ENCODE measurements at regions not wholly inside any gene's neighbourhood (a gene's known extent, or its start where the extent isn't known, plus 50 kb on each side); places are given as distances from the start of the nearest gene placed in this dataset.

- Histone ChIP-seq H3K9me3 (ENCODE audit: control insufficient read depth, low read length) (no peaks in the 10 kb centered on the region), H3K4me3 (ENCODE audit: extremely low read depth, insufficient read depth, low read length, poor library complexity, severe bottlenecking) (no peak overlapping the region), H3K4me1 (ENCODE audit: control insufficient read depth, insufficient read depth, low read length, poor library complexity, severe bottlenecking) (no peaks in the 10 kb centered on the region), H3K36me3 (ENCODE audit: control insufficient read depth, insufficient read depth, low read length) (no peaks in the 10 kb centered on the region), H3K27ac (ENCODE audit: low read depth, low read length, severe bottlenecking) (no peak overlapping the region)
- WGBS, 2 experiments (ENCODE audit: insufficient coverage in 2 of 2), result 79 to 87% methylated on average over 14 of the region's 16 CpGs
These were observed 331.9 kb downstream of the MED10 start for GRCh38 chr5:6046296-6046967.

GRCh38 chr5:6043491-6044310, 334.6 kb downstream of the MED10 start:
- H3K4me1 ChIP-seq (ENCODE audit: control insufficient read depth, insufficient read depth, low read length, poor library complexity, severe bottlenecking), result no peaks in the 10 kb centered on the region
- H3K27ac ChIP-seq (ENCODE audit: low read depth, low read length, severe bottlenecking), result no peak overlapping the region
- no peak overlapping the region for H3K4me3 ChIP-seq (ENCODE audit: extremely low read depth, insufficient read depth, low read length, poor library complexity, severe bottlenecking)
- H3K36me3 ChIP-seq (ENCODE audit: control insufficient read depth, insufficient read depth, low read length), result no peaks in the 10 kb centered on the region
- H3K9me3 ChIP-seq (ENCODE audit: control insufficient read depth, low read length), result no peaks in the 10 kb centered on the region
- WGBS, 2 experiments (ENCODE audit: insufficient coverage in 2 of 2), result 94 to 100% methylated on average over 9 to 11 of the region's 13 CpGs

- Histone ChIP-seq H3K27ac (ENCODE audit: low read depth, low read length, severe bottlenecking) (no peak overlapping the region), H3K4me1 (ENCODE audit: control insufficient read depth, insufficient read depth, low read length, poor library complexity, severe bottlenecking) (no peaks in the 10 kb centered on the region), H3K4me3 (ENCODE audit: extremely low read depth, insufficient read depth, low read length, poor library complexity, severe bottlenecking) (no peak overlapping the region), H3K9me3 (ENCODE audit: control insufficient read depth, low read length) (no peaks in the 10 kb centered on the region), H3K36me3 (ENCODE audit: control insufficient read depth, insufficient read depth, low read length) (no peaks in the 10 kb centered on the region)
- WGBS, 2 experiments (ENCODE audit: insufficient coverage in 2 of 2), result 90 to 96% methylated on average over 2 to 6 of the region's 10 CpGs
These were observed 336.3 kb downstream of the MED10 start for GRCh38 chr5:6041977-6042550.

- Histone ChIP-seq H3K27ac (ENCODE audit: low read depth, low read length, severe bottlenecking) (no peak overlapping the region), H3K4me3 (ENCODE audit: extremely low read depth, insufficient read depth, low read length, poor library complexity, severe bottlenecking) (no peak overlapping the region), H3K36me3 (ENCODE audit: control insufficient read depth, insufficient read depth, low read length) (no peaks in the 10 kb centered on the region), H3K9me3 (ENCODE audit: control insufficient read depth, low read length) (no peaks in the 10 kb centered on the region), H3K4me1 (ENCODE audit: control insufficient read depth, insufficient read depth, low read length, poor library complexity, severe bottlenecking) (no peaks in the 10 kb centered on the region)
- WGBS, 2 experiments (ENCODE audit: insufficient coverage in 2 of 2), result no CpG with 5 or more reads among the region's 1 CpG
These were observed 339.2 kb downstream of the MED10 start for GRCh38 chr5:6039111-6039510.

GRCh38 chr5:6036006-6036405, 342.3 kb downstream of the MED10 start:
- no peak overlapping the region for H3K4me3 ChIP-seq (ENCODE audit: extremely low read depth, insufficient read depth, low read length, poor library complexity, severe bottlenecking)
- no CpG with 5 or more reads among the region's 1 CpG for WGBS, 2 experiments (ENCODE audit: insufficient coverage in 2 of 2)
- H3K27ac ChIP-seq (ENCODE audit: low read depth, low read length, severe bottlenecking), result no peak overlapping the region
- H3K9me3 ChIP-seq (ENCODE audit: control insufficient read depth, low read length), result no peaks in the 10 kb centered on the region
- H3K4me1 ChIP-seq (ENCODE audit: control insufficient read depth, insufficient read depth, low read length, poor library complexity, severe bottlenecking), result no peaks in the 10 kb centered on the region
- no peaks in the 10 kb centered on the region for H3K36me3 ChIP-seq (ENCODE audit: control insufficient read depth, insufficient read depth, low read length)

- Histone ChIP-seq H3K9me3 (ENCODE audit: control insufficient read depth, low read length) (no peaks in the 10 kb centered on the region), H3K36me3 (ENCODE audit: control insufficient read depth, insufficient read depth, low read length) (no peaks in the 10 kb centered on the region), H3K27ac (ENCODE audit: low read depth, low read length, severe bottlenecking) (no peak overlapping the region), H3K4me1 (ENCODE audit: control insufficient read depth, insufficient read depth, low read length, poor library complexity, severe bottlenecking) (no peaks in the 10 kb centered on the region), H3K4me3 (ENCODE audit: extremely low read depth, insufficient read depth, low read length, poor library complexity, severe bottlenecking) (no peak overlapping the region)
- 82 to 88% methylated on average over 4 of the region's 7 CpGs for WGBS, 2 experiments (ENCODE audit: insufficient coverage in 2 of 2)
These were observed 348.5 kb downstream of the MED10 start for GRCh38 chr5:6029811-6030271.

GRCh38 chr5:6026766-6027406, 351.5 kb downstream of the MED10 start:
- no peak overlapping the region for H3K27ac ChIP-seq (ENCODE audit: low read depth, low read length, severe bottlenecking)
- no peaks in the 10 kb centered on the region for H3K4me1 ChIP-seq (ENCODE audit: control insufficient read depth, insufficient read depth, low read length, poor library complexity, severe bottlenecking)
- no CpG with 5 or more reads among the region's 5 CpGs for WGBS, 2 experiments (ENCODE audit: insufficient coverage in 2 of 2)

GRCh38 chr5:6019612-6020011, 358.7 kb downstream of the MED10 start:
- H3K27ac ChIP-seq (ENCODE audit: low read depth, low read length, severe bottlenecking), result no peak overlapping the region
- H3K4me3 ChIP-seq (ENCODE audit: extremely low read depth, insufficient read depth, low read length, poor library complexity, severe bottlenecking), result no peak overlapping the region
- no peaks in the 10 kb centered on the region for H3K36me3 ChIP-seq (ENCODE audit: control insufficient read depth, insufficient read depth, low read length)
- 57 to 100% methylated on average over 1 of the region's 4 CpGs for WGBS, 2 experiments (ENCODE audit: insufficient coverage in 2 of 2)
- no peaks in the 10 kb centered on the region for H3K4me1 ChIP-seq (ENCODE audit: control insufficient read depth, insufficient read depth, low read length, poor library complexity, severe bottlenecking)
- no peaks in the 10 kb centered on the region for H3K9me3 ChIP-seq (ENCODE audit: control insufficient read depth, low read length)

More at GRCh38 chr5:6026766-6027406, 351.5 kb downstream of the MED10 start:
- Histone ChIP-seq H3K9me3 (ENCODE audit: control insufficient read depth, low read length) (no peaks in the 10 kb centered on the region), H3K36me3 (ENCODE audit: control insufficient read depth, insufficient read depth, low read length) (no peaks in the 10 kb centered on the region), H3K4me3 (ENCODE audit: extremely low read depth, insufficient read depth, low read length, poor library complexity, severe bottlenecking) (no peak overlapping the region)

GRCh38 chr5:6013506-6013905, 364.8 kb downstream of the MED10 start:
- Histone ChIP-seq H3K4me1 (ENCODE audit: control insufficient read depth, insufficient read depth, low read length, poor library complexity, severe bottlenecking) (no peaks in the 10 kb centered on the region), H3K36me3 (ENCODE audit: control insufficient read depth, insufficient read depth, low read length) (no peaks in the 10 kb centered on the region), H3K4me3 (ENCODE audit: extremely low read depth, insufficient read depth, low read length, poor library complexity, severe bottlenecking) (no peak overlapping the region), H3K27ac (ENCODE audit: low read depth, low read length, severe bottlenecking) (no peak overlapping the region), H3K9me3 (ENCODE audit: control insufficient read depth, low read length) (no peaks in the 10 kb centered on the region)
- 67 to 86% methylated on average over 1 of the region's 2 CpGs for WGBS, 2 experiments (ENCODE audit: insufficient coverage in 2 of 2)

- no peak overlapping the region for H3K4me3 ChIP-seq (ENCODE audit: extremely low read depth, insufficient read depth, low read length, poor library complexity, severe bottlenecking)
- H3K36me3 ChIP-seq (ENCODE audit: control insufficient read depth, insufficient read depth, low read length), result no peaks in the 10 kb centered on the region
- 80% methylated on average over 1 of the region's 1 CpG; no CpG with 5 or more reads in 1 of the 2 experiments for WGBS, 2 experiments (ENCODE audit: insufficient coverage in 2 of 2)
- no peaks in the 10 kb centered on the region for H3K4me1 ChIP-seq (ENCODE audit: control insufficient read depth, insufficient read depth, low read length, poor library complexity, severe bottlenecking)
- H3K27ac ChIP-seq (ENCODE audit: low read depth, low read length, severe bottlenecking), result no peak overlapping the region
- no peaks in the 10 kb centered on the region for H3K9me3 ChIP-seq (ENCODE audit: control insufficient read depth, low read length)
These were observed 367.1 kb downstream of the MED10 start for GRCh38 chr5:6011199-6011598.

Data from mesodermal cell (in vitro differentiated cells).